HEK293 (cell line): ENCODE measurements at regions not wholly inside any gene's neighbourhood (a gene's known extent, or its start where the extent isn't known, plus 50 kb on each side); places are given as distances from the start of the nearest gene placed in this dataset.

Experiments
- CTCF ChIA-PET: fragments of 350-600 bp; formaldehyde crosslinking; extraction: SDS; loops from one replicate; lab custom pipeline; 2021; ENCODE audit warnings: antibody characterized with exemption; lab: Yijun Ruan, JAX
- POLR2A ChIA-PET: fragments of 300-600 bp; formaldehyde crosslinking; extraction: SDS; loops from one replicate; lab custom pipeline; 2020; ENCODE audit warnings: antibody characterized with exemption, inconsistent platforms; lab: Yijun Ruan, JAX
- H3K27ac ChIP-seq: fragments of 200-500 bp; sonication (Bioruptor generic); 2 replicates; pipeline ENCODE4 v1.5.1; 2014; ENCODE audit warnings: low read depth, low read length, control low read depth, inconsistent platforms; ENCODE audit errors: extremely low read depth
- H3K36me3 ChIP-seq, 2 experiments: fragments of 200-500 bp in 1 of 2; sonication (Bioruptor generic) in 1 of 2; 1 replicate in 1 of 2; 2 replicates in 1 of 2; pipeline ENCODE4 v1.5.1; 2014 to 2017; ENCODE audit warnings: inconsistent platforms in 2 of 2, low read length in 2 of 2; ENCODE audit not compliant: control insufficient read depth in 2 of 2, insufficient read depth in 1 of 2
- H3K4me1 ChIP-seq: fragments of 200-500 bp; sonication (Bioruptor generic); 2 replicates; pipeline ENCODE4 v1.5.1; 2014; ENCODE audit warnings: mild to moderate bottlenecking, low read length, inconsistent platforms; ENCODE audit not compliant: control insufficient read depth, insufficient read depth
- H3K4me3 ChIP-seq: 2 replicates; pipeline ENCODE4 v1.5.1; 2011; ENCODE audit warnings: low read depth, mild to moderate bottlenecking, control low read depth, low read length, moderate library complexity
- H3K9me3 ChIP-seq: fragments of 200-500 bp; sonication (Bioruptor generic); 2 replicates; pipeline ENCODE4 v1.5.1; 2014; ENCODE audit warnings: low read depth, low read length, inconsistent platforms; ENCODE audit not compliant: control insufficient read depth, insufficient read depth
- ATF2 ChIP-seq: fragments of 450-650 bp; formaldehyde crosslinking; IDR thresholded peaks from 2 replicates; pipeline ENCODE4 v1.5.1; 2016; ENCODE audit warnings: missing biosample characterization, missing genetic modification characterization, low read depth
- CTCF ChIP-seq: fragments of 450-650 bp; formaldehyde crosslinking; IDR thresholded peaks from 2 replicates; pipeline ENCODE4 v1.5.1; 2016; ENCODE audit warnings: missing biosample characterization, missing genetic modification characterization
- ELK4 ChIP-seq: IDR thresholded peaks from 2 replicates; pipeline ENCODE4 v1.6.1; 2011; ENCODE audit warnings: mild to moderate bottlenecking, low read depth, low read length, borderline replicate concordance
- GLI4 ChIP-seq: fragments of 450-650 bp; formaldehyde crosslinking; IDR thresholded peaks from 2 replicates; pipeline ENCODE4 v1.5.1; 2016; ENCODE audit warnings: missing biosample characterization, missing genetic modification characterization
- KLF16 ChIP-seq: fragments of 450-650 bp; formaldehyde crosslinking; IDR thresholded peaks from 2 replicates; pipeline ENCODE4 v1.5.1; 2017; ENCODE audit warnings: missing biosample characterization, missing genetic modification characterization
- KLF8 ChIP-seq: fragments of 450-650 bp; formaldehyde crosslinking; IDR thresholded peaks from 2 replicates; pipeline ENCODE4 v1.5.1; 2016; ENCODE audit warnings: missing biosample characterization, missing genetic modification characterization
- KLF9 ChIP-seq: fragments of 450-650 bp; formaldehyde crosslinking; IDR thresholded peaks from 2 replicates; pipeline ENCODE4 v1.5.1; 2016; ENCODE audit warnings: missing biosample characterization, missing genetic modification characterization, low read depth
- OVOL3 ChIP-seq: fragments of 450-650 bp; formaldehyde crosslinking; IDR thresholded peaks from 2 replicates; pipeline ENCODE4 v1.5.1; 2016; ENCODE audit warnings: missing biosample characterization, missing genetic modification characterization
- PRDM1 ChIP-seq: fragments of 450-650 bp; formaldehyde crosslinking; IDR thresholded peaks from 2 replicates; pipeline ENCODE4; 2016; ENCODE audit warnings: missing biosample characterization, missing genetic modification characterization
- REPIN1 ChIP-seq: fragments of 450-650 bp; formaldehyde crosslinking; IDR thresholded peaks from 2 replicates; pipeline ENCODE4 v1.5.1; 2017; ENCODE audit warnings: missing biosample characterization, missing genetic modification characterization, low read depth
- SP7 ChIP-seq: fragments of 450-650 bp; formaldehyde crosslinking; IDR thresholded peaks from 2 replicates; pipeline ENCODE4 v1.5.1; 2016; ENCODE audit warnings: missing biosample characterization, missing genetic modification characterization
- WT1 ChIP-seq: fragments of 450-650 bp; formaldehyde crosslinking; IDR thresholded peaks from 2 replicates; pipeline ENCODE4 v1.5.1; 2016; ENCODE audit warnings: missing biosample characterization, missing genetic modification characterization
- ZBTB11 ChIP-seq: fragments of 450-650 bp; formaldehyde crosslinking; conservative IDR thresholded peaks from 2 replicates; pipeline ENCODE4 v1.5.1; 2016; ENCODE audit warnings: low read depth, missing biosample characterization, missing genetic modification characterization
- ZEB2 ChIP-seq: fragments of 450-650 bp; formaldehyde crosslinking; IDR thresholded peaks from 2 replicates; pipeline ENCODE4 v1.5.1; 2016; ENCODE audit warnings: missing biosample characterization, missing genetic modification characterization
- ZFP69B ChIP-seq: fragments of 450-650 bp; formaldehyde crosslinking; IDR thresholded peaks from 2 replicates; pipeline ENCODE4 v1.5.1; 2016; ENCODE audit warnings: missing biosample characterization, missing genetic modification characterization
- ZNF114 ChIP-seq: fragments of 450-650 bp; formaldehyde crosslinking; IDR thresholded peaks from 2 replicates; pipeline ENCODE4 v1.5.0; 2017; ENCODE audit warnings: missing biosample characterization, missing genetic modification characterization
- ZNF132 ChIP-seq: fragments of 450-650 bp; formaldehyde crosslinking; IDR thresholded peaks from 2 replicates; pipeline ENCODE4 v1.5.1; 2017; ENCODE audit warnings: missing biosample characterization, missing genetic modification characterization, borderline replicate concordance
- ZNF133 ChIP-seq: fragments of 450-650 bp; formaldehyde crosslinking; IDR thresholded peaks from 2 replicates; pipeline ENCODE4 v1.5.1; 2016; ENCODE audit warnings: missing biosample characterization, missing genetic modification characterization
- ZNF157 ChIP-seq: fragments of 450-650 bp; formaldehyde crosslinking; IDR thresholded peaks from 2 replicates; pipeline ENCODE4 v1.5.1; 2016; ENCODE audit warnings: missing biosample characterization, missing genetic modification characterization
- ZNF175 ChIP-seq: fragments of 450-650 bp; formaldehyde crosslinking; IDR thresholded peaks from 2 replicates; pipeline ENCODE4 v1.5.1; 2016; ENCODE audit warnings: missing biosample characterization, missing genetic modification characterization
- ZNF202 ChIP-seq: fragments of 450-650 bp; formaldehyde crosslinking; IDR thresholded peaks from 2 replicates; pipeline ENCODE4 v1.5.1; 2016; ENCODE audit warnings: missing biosample characterization, missing genetic modification characterization, borderline replicate concordance
- ZNF37A ChIP-seq: fragments of 450-650 bp; IDR thresholded peaks from 2 replicates; pipeline ENCODE4 v1.5.1; 2018; ENCODE audit warnings: missing biosample characterization, missing genetic modification characterization
- ZNF623 ChIP-seq: fragments of 450-650 bp; formaldehyde crosslinking; IDR thresholded peaks from 2 replicates; pipeline ENCODE4 v1.5.1; 2016; ENCODE audit warnings: missing biosample characterization, missing genetic modification characterization
- ZNF664 ChIP-seq: fragments of 450-650 bp; formaldehyde crosslinking; IDR thresholded peaks from 2 replicates; pipeline ENCODE4 v1.5.1; 2016; ENCODE audit warnings: missing biosample characterization, missing genetic modification characterization
- ZNF785 ChIP-seq: fragments of 450-650 bp; formaldehyde crosslinking; IDR thresholded peaks from 2 replicates; pipeline ENCODE4 v1.5.1; 2016; ENCODE audit warnings: missing biosample characterization, missing genetic modification characterization
- ZSCAN23 ChIP-seq: fragments of 450-650 bp; formaldehyde crosslinking; IDR thresholded peaks from 2 replicates; pipeline ENCODE4 v1.5.1; 2016; ENCODE audit warnings: missing biosample characterization, missing genetic modification characterization
- ZSCAN5A ChIP-seq: fragments of 450-650 bp; formaldehyde crosslinking; IDR thresholded peaks from 2 replicates; pipeline ENCODE4 v1.5.1; 2016; ENCODE audit warnings: missing biosample characterization, missing genetic modification characterization

- H3K4me3 ChIP-seq, result no peak overlapping the region
- TF ChIP-seq ZBTB11 (tag by site-specific recombination) (no peak), ZSCAN5A (tag by site-specific recombination) (no peak), ZNF785 (tag by site-specific recombination) (no peak), CTCF (tag by site-specific recombination) (no peak), ZNF175 (no peak), KLF9 (tag by site-specific recombination) (no peak)
- ChIA-PET CTCF (no interaction called here), POLR2A (no interaction called here)
- peaks cover 5% of the 10 kb centered on the region; the same call in 1 of the 2 replicates for H3K4me1 ChIP-seq
- no peak overlapping the region for H3K27ac ChIP-seq
- no peaks in the 10 kb centered on the region for H3K36me3 ChIP-seq
- no peaks in the 10 kb centered on the region for H3K9me3 ChIP-seq
Observed at GRCh38 chr4:30821275-30821674, 101.1 kb downstream of the PCDH7 start.

GRCh38 chr4:30821859-30822612 is 101.9 kb downstream of the PCDH7 start:
- POLR2A ChIA-PET, result no interaction called here
- CTCF ChIA-PET, result no interaction called here
- H3K27ac ChIP-seq, result no peak overlapping the region
- TF ChIP-seq SP7 (tag by site-specific recombination) (peak; percentile 42; the same call in 1 of the 2 replicates), ZNF157 (tag by site-specific recombination) (no peak), WT1 (peak; percentile 29; the same call in 1 of the 2 replicates), ZSCAN23 (tag by site-specific recombination) (no peak), GLI4 (tag by site-specific recombination) (no peak), PRDM1 (tag by site-specific recombination) (peak; percentile 65; the same call in 1 of the 2 replicates), OVOL3 (no peak), ZNF623 (tag by site-specific recombination) (no peak), ZNF114 (tag by site-specific recombination) (no peak), ATF2 (tag by site-specific recombination) (peak; percentile 67), ZNF133 (tag by site-specific recombination) (no peak), ZNF664 (tag by site-specific recombination) (no peak), ELK4 (no peak), REPIN1 (tag by site-specific recombination) (no peak), ZNF132 (tag by site-specific recombination) (no peak), ZNF37A (tag by site-specific recombination) (no peak), ZEB2 (no peak), ZNF202 (tag by site-specific recombination) (no peak), KLF16 (tag by site-specific recombination) (no peak), KLF8 (tag by site-specific recombination) (peak; percentile 45; the same call in 1 of the 2 replicates), ZFP69B (tag by site-specific recombination) (no peak)

More at GRCh38 chr4:30821859-30822612, 101.9 kb downstream of the PCDH7 start:
- H3K36me3 ChIP-seq, result no peaks in the 10 kb centered on the region
- no peak overlapping the region for H3K4me3 ChIP-seq
- H3K9me3 ChIP-seq, result no peaks in the 10 kb centered on the region
- H3K4me1 ChIP-seq, result peaks cover 5% of the 10 kb centered on the region; the same call in 1 of the 2 replicates
